Tibial nerve (tissue), 4 donors: ENCODE measurements at regions not wholly inside any gene's neighbourhood (a gene's known extent, or its start where the extent isn't known, plus 50 kb on each side); places are given as distances from the start of the nearest gene placed in this dataset.

ENCODE experiments used
- DNase-seq, 2 donors: peaks; one replicate each; pipeline ENCODE4 v3.0.0-alpha.2; 2019; ENCODE audit warnings: low spot score in 2 of 2
- H3K27ac ChIP-seq, 4 donors: fragments of 200-600 bp; sonication (generic) in 3 of 4; one replicate each; pipeline ENCODE4 v1.5.1; 2017 to 2019; ENCODE audit warnings: mild to moderate bottlenecking in 1 of 4
- H3K27me3 ChIP-seq, 2 donors: fragments of 200-600 bp; sonication (generic) in 1 of 2; one replicate each; pipeline versions ENCODE4 v1.5.1 to v1.6.0; 2017 to 2019
- H3K36me3 ChIP-seq, 3 donors: fragments of 200-600 bp; sonication (generic); one replicate each; pipeline ENCODE4 v1.5.1; 2018 to 2019
- H3K4me1 ChIP-seq, 4 donors: fragments of 200-600 bp; sonication (generic) in 3 of 4; one replicate each; pipeline ENCODE4 v1.5.1; 2017 to 2019
- H3K4me3 ChIP-seq, 4 donors: fragments of 200-600 bp; sonication (generic) in 3 of 4; one replicate each; pipeline ENCODE4 v1.5.1; 2017 to 2019; ENCODE audit warnings: mild to moderate bottlenecking in 1 of 4, moderate library complexity in 1 of 4
- H3K9me3 ChIP-seq, 4 donors: fragments of 200-600 bp; sonication (generic) in 3 of 4; one replicate each; pipeline ENCODE4 v1.5.1; 2017 to 2019
- EP300 ChIP-seq, 2 donors: sonication (generic); formaldehyde crosslinking; IDR thresholded peaks; one replicate each; pipeline ENCODE4 v1.6.1; 2017; ENCODE audit warnings: antibody characterized with exemption in 2 of 2, mild to moderate bottlenecking in 1 of 2
- POLR2A ChIP-seq, 2 donors: fragments of 450-650 bp; IDR thresholded peaks; one replicate each; pipeline ENCODE4 v1.6.1; 2017; ENCODE audit warnings: antibody characterized with exemption in 2 of 2, mild to moderate bottlenecking in 2 of 2, moderate library complexity in 2 of 2
- WGBS, 2 donors: methylation state at CpG; one replicate each; pipeline ENCODE4 v1.1.5; 2018; 5-methylcytosine and 5-hydroxymethylcytosine counted together
- TF ChIP-seq, protein P1 (sequence below), 5 experiments: fragments of 200-600 bp in 3 of 5; fragments of 450-650 bp in 2 of 5; sonication (generic) in 3 of 5; IDR thresholded peaks; one replicate each; pipeline ENCODE4 v1.5.1; 2016 to 2019; ENCODE audit warnings: antibody characterized with exemption in 5 of 5, mild to moderate bottlenecking in 3 of 5, moderate library complexity in 2 of 5

DNA sequence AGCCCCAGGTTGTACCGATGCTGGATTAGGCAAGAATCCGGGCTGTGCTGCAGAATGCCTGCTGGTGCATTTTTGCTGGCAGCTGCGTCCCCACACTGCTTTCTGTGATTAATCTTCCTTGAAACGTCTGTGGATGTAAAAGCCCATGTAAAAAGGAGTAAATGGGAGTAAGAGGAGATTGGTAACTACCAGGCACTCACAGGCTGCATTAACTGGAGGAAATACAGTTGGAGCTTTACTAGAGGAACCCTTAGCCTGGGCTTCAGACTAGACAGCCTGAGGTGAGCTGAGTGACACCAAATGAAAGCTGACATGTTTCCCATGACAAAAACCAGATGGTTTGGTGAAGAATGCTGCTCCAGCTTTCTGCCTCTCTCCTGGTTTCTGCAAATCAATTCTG is 190.4 kb upstream of the GAS1 start:
- no peaks in the 10 kb centered on the region for H3K4me1 ChIP-seq
- no peak overlapping the region for H3K4me3 ChIP-seq
- WGBS, 2 donors: 52 to 60% methylated on average over 4 of the region's 4 CpGs
- no peaks in the 10 kb centered on the region for H3K27me3 ChIP-seq
- no peaks in the 10 kb centered on the region for H3K36me3 ChIP-seq
- peaks cover 0 to 5% (median 0%) of the 10 kb centered on the region in 4 donors for H3K9me3 ChIP-seq
- no peak overlapping the region for H3K27ac ChIP-seq
- TF ChIP-seq, protein P1, sequence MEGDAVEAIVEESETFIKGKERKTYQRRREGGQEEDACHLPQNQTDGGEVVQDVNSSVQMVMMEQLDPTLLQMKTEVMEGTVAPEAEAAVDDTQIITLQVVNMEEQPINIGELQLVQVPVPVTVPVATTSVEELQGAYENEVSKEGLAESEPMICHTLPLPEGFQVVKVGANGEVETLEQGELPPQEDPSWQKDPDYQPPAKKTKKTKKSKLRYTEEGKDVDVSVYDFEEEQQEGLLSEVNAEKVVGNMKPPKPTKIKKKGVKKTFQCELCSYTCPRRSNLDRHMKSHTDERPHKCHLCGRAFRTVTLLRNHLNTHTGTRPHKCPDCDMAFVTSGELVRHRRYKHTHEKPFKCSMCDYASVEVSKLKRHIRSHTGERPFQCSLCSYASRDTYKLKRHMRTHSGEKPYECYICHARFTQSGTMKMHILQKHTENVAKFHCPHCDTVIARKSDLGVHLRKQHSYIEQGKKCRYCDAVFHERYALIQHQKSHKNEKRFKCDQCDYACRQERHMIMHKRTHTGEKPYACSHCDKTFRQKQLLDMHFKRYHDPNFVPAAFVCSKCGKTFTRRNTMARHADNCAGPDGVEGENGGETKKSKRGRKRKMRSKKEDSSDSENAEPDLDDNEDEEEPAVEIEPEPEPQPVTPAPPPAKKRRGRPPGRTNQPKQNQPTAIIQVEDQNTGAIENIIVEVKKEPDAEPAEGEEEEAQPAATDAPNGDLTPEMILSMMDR (IDR thresholded peaks at IDR 0.05): no peak
- TF ChIP-seq EP300 (IDR thresholded peaks at IDR 0.05): no peak
- TF ChIP-seq POLR2A (IDR thresholded peaks at IDR 0.05): no peak
- DNase-seq: no peak

DNA sequence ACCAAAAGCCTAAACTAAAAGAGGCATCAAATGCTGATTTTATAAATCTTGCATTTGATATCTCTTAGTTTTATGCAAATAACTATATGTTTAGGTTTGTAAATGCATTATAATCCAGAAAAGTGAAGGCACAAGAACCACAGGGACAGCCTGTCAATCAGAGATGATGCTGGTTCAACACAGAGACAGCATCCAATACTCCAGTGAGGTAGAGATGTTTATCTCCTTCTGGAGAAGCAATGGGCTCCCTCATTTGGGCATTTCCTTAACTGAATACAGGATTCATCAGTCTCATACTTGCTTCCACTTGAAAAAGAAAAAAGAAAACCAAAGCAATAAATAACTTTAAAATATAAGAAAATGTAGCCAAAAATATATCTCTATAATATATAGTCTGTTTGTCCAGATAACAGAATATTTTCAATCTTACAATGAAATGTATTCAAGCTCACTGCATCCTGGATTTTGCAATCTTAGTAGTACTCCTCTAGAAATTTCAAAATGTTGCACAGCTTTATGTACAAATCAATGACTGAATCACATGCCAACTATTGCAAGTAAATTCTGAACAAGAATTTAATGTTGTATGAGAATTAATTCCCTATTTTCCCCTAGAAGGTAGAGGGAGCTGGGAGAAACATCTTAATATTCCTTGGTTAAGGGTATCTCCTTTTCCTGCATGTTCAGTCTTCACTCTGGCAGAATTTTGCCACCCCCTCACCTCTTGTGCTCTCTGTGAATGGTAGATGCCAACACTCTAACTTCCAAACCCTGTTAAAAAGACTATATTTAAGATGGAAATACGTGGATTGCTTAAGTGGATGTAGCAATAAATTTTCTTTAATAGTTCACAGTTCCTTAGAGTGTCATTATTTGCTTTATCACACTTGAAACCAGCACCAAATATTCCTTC is 191.1 kb upstream of the GAS1 start:
- no peaks in the 10 kb centered on the region for H3K27me3 ChIP-seq
- TF ChIP-seq, protein P1 (IDR thresholded peaks at IDR 0.05): no peak
- TF ChIP-seq POLR2A (IDR thresholded peaks at IDR 0.05) (no peak), EP300 (IDR thresholded peaks at IDR 0.05) (no peak)
- no peak for DNase-seq
- no peak overlapping the region for H3K27ac ChIP-seq
- no peaks in the 10 kb centered on the region for H3K36me3 ChIP-seq
- H3K4me1 ChIP-seq: no peaks in the 10 kb centered on the region
- H3K9me3 ChIP-seq: no peaks in the 10 kb centered on the region
- H3K4me3 ChIP-seq: no peak overlapping the region
- WGBS, 2 donors: 70 to 74% methylated on average over 1 of the region's 1 CpG

DNA sequence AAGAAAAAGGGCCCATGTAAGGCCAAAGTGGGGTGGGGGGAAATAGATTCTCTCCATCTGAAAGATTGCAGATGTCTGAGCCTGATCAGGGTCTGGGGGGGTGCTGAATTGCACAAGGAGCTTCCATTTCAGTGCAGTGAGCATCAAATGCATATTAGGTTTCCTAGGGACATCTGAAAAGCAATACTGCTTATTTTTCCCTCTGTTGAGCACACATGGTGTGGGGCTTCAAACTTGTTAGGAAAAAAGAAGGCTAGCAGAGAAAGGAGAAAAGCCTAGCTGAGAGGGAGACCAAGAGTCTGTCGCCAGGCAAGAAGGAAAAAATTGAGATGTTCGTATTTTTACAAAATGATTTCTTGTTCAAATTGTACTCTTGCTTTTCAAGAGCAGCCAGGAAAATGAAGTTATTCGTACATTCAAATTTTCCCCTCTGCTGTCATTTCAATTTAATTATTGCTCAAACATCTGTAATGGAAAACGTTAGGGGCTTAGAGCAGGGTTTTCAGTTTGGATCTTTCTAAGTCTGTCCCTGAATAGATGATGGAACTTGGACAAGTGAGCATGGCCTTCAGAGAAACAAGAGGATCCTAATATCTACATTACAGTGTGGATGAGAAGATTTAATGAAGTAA is 191.9 kb upstream of the GAS1 start:
- WGBS, 2 donors: 69 to 75% methylated on average over 4 of the region's 4 CpGs

GRCh38 chr9:87140142-87140541 is 192.8 kb upstream of the GAS1 start:
- no peaks in the 10 kb centered on the region for H3K36me3 ChIP-seq
- 87 to 93% methylated on average over 4 of the region's 4 CpGs for WGBS, 2 donors
- no peak overlapping the region for H3K4me3 ChIP-seq
- H3K27me3 ChIP-seq: no peaks in the 10 kb centered on the region
- no peak for DNase-seq
- no peaks in the 10 kb centered on the region for H3K9me3 ChIP-seq
- no peaks in the 10 kb centered on the region for H3K4me1 ChIP-seq
- no peak overlapping the region for H3K27ac ChIP-seq
- no peak for TF ChIP-seq EP300 (IDR thresholded peaks at IDR 0.05)
- TF ChIP-seq, protein P1 (IDR thresholded peaks at IDR 0.05): no peak
- TF ChIP-seq POLR2A (IDR thresholded peaks at IDR 0.05): no peak

More for the DNA sequence above, 191.9 kb upstream of the GAS1 start:
- no peaks in the 10 kb centered on the region for H3K27me3 ChIP-seq
- H3K4me3 ChIP-seq: no peak overlapping the region
- no peaks in the 10 kb centered on the region for H3K36me3 ChIP-seq
- no peak overlapping the region for H3K27ac ChIP-seq
- no peak for DNase-seq
- TF ChIP-seq, protein P1 (IDR thresholded peaks at IDR 0.05): no peak
- TF ChIP-seq EP300 (IDR thresholded peaks at IDR 0.05) (no peak), POLR2A (IDR thresholded peaks at IDR 0.05) (no peak)
- no peaks in the 10 kb centered on the region for H3K4me1 ChIP-seq
- H3K9me3 ChIP-seq: no peaks in the 10 kb centered on the region

DNA sequence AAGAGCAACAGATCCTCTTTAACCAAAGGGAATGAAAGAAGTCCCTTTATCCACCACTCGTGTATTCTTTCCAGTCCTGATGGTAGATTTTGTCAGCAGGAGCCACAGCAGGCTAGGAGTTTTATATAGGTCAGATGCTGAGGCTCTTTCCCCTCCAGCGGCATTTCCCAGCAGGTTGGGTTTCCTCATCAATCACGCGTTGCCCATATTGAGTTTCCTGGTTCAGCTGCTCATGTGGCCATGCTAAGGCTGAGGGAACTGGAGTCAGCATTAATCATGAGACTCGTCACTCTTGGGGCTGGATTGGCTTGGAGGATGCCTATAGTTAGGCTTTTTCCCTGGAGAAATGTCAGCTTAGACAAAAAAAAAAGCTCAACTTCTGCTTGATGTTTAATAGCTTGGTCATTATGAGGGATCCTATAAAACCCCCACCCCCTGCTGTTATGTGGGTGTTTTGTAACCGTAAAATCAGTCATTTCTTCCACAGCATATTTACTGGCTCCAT is 193.4 kb upstream of the GAS1 start:
- WGBS, 2 donors: 86 to 93% methylated on average over 6 of the region's 6 CpGs
- no peak for DNase-seq
- no peaks in the 10 kb centered on the region for H3K27me3 ChIP-seq
- H3K4me1 ChIP-seq: no peaks in the 10 kb centered on the region
- H3K4me3 ChIP-seq: no peak overlapping the region
- H3K27ac ChIP-seq: no peak overlapping the region
- TF ChIP-seq, protein P1 (IDR thresholded peaks at IDR 0.05): no peak
- TF ChIP-seq POLR2A (IDR thresholded peaks at IDR 0.05) (no peak), EP300 (IDR thresholded peaks at IDR 0.05) (no peak)
- no peaks in the 10 kb centered on the region for H3K9me3 ChIP-seq
- H3K36me3 ChIP-seq: no peaks in the 10 kb centered on the region
